OCI-LY7 (cell line): ENCODE measurements at regions not wholly inside any gene's neighbourhood (a gene's known extent, or its start where the extent isn't known, plus 50 kb on each side); places are given as distances from the start of the nearest gene placed in this dataset.

Experiments used
- BruUV-seq: library from RNA; stranded (reverse); fragments of 400-500 nt; replicated peaks from 2 replicates; lab custom pipeline; 2021; lab: Mats Ljungman, UMichigan
- CTCF ChIA-PET: fragments of 300-600 bp; sonication (Branson Sonifier 250); formaldehyde crosslinking; loops from one replicate; lab custom pipeline; 2022; ENCODE audit warnings: antibody characterized with exemption; ENCODE audit not compliant: unreplicated experiment; lab: Charles Lee
- POLR2A ChIA-PET: fragments of 300-600 bp; sonication (Branson Sonifier 250); formaldehyde crosslinking; loops from one replicate; lab custom pipeline; 2022; ENCODE audit warnings: antibody characterized with exemption; lab: Charles Lee
- DNase-seq: peaks from one replicate; pipeline ENCODE4 v3.0.0-alpha.2; 2015; ENCODE audit warnings: low spot score
- H2AFZ ChIP-seq: fragments of 200-600 bp; sonication (generic), shearing (Covaris generic); 2 replicates; pipeline ENCODE4 v1.6.1; 2014; ENCODE audit warnings: mild to moderate bottlenecking, antibody characterized with exemption, low read length, moderate library complexity
- H3K27ac ChIP-seq: fragments of 200-600 bp; sonication (generic); 2 replicates; pipeline ENCODE4 v1.5.1; 2014; ENCODE audit warnings: mixed run types, low read depth, mild to moderate bottlenecking, moderate library complexity, low read length, inconsistent platforms; ENCODE audit not compliant: poor library complexity, severe bottlenecking
- H3K36me3 ChIP-seq: fragments of 200-600 bp; sonication (generic); 2 replicates; pipeline ENCODE4 v1.6.1; 2014; ENCODE audit warnings: mild to moderate bottlenecking, antibody characterized with exemption, low read length, moderate library complexity, mixed read lengths; ENCODE audit not compliant: insufficient read depth
- H3K4me1 ChIP-seq: fragments of 200-600 bp; sonication (generic); 2 replicates; pipeline ENCODE4 v1.5.1; 2014; ENCODE audit warnings: mild to moderate bottlenecking, low read length; ENCODE audit not compliant: insufficient read depth, poor library complexity, severe bottlenecking
- H3K4me2 ChIP-seq: fragments of 200-600 bp; sonication (generic); 2 replicates; pipeline ENCODE4 v1.6.1; 2014; ENCODE audit warnings: mild to moderate bottlenecking, low read length
- H3K4me3 ChIP-seq: fragments of 200-600 bp; sonication (generic); 2 replicates; pipeline ENCODE4 v1.5.1; 2014; ENCODE audit warnings: mild to moderate bottlenecking, low read depth, low read length; ENCODE audit not compliant: poor library complexity, severe bottlenecking
- H3K79me2 ChIP-seq: fragments of 200-600 bp; sonication (generic); 2 replicates; pipeline ENCODE4 v1.6.1; 2016; ENCODE audit warnings: low read depth, mild to moderate bottlenecking, low read length, moderate library complexity, mixed read lengths; ENCODE audit not compliant: insufficient read depth
- H3K9me2 ChIP-seq: fragments of 200-600 bp; sonication (generic); 2 replicates; pipeline ENCODE4 v1.6.1; 2016; ENCODE audit warnings: mild to moderate bottlenecking, low read length, mixed read lengths; ENCODE audit not compliant: insufficient read depth
- H3K9me3 ChIP-seq: fragments of 200-600 bp; sonication (generic); 2 replicates; pipeline ENCODE4 v1.6.1; 2014; ENCODE audit warnings: mild to moderate bottlenecking, mixed run types, low read length, mixed read lengths
- H4K20me1 ChIP-seq: fragments of 200-600 bp; sonication (generic); 2 replicates; pipeline ENCODE4 v1.6.1; 2014; ENCODE audit warnings: mild to moderate bottlenecking, antibody characterized with exemption, low read length, moderate library complexity, mixed read lengths; ENCODE audit not compliant: insufficient read depth
- CTCF ChIP-seq: fragments of 200-600 bp; sonication (generic); conservative IDR thresholded peaks from 2 replicates; pipeline ENCODE4 v1.5.1; 2014; ENCODE audit warnings: mild to moderate bottlenecking, antibody characterized with exemption, low read length, moderate library complexity, mixed read lengths
- EZH2phosphoT487 ChIP-seq: fragments of 200-600 bp; sonication (generic); IDR thresholded peaks from 2 replicates; pipeline ENCODE4 v1.6.1; 2018; ENCODE audit warnings: low read depth, borderline replicate concordance, mild to moderate bottlenecking, mixed run types, antibody characterized with exemption, low read length, moderate library complexity, mixed read lengths
- intact Hi-C: fragments of 100-400 bp; cut with micrococcal nuclease; formaldehyde crosslinking; loops from one replicate; pipeline ENCODE4 v1.10.0; 2022; ENCODE audit not compliant: unreplicated experiment

DNA sequence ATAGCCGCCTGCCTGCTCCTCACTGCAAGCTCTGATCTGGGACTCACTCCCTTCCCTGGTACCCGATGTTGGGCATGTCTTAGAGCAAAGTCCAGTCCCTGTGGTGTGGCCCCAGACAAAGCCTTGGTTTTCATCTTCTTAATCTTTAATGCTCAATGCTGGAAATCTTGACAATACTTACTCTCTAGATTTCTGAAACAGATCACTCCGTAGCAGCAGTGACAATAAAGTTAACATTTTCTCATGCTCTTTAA lies 260.2 kb upstream of the IRX2 start:
- no TSS peak for BruUV-seq
- H3K4me2 ChIP-seq, result no peak overlapping the region
- no peaks in the 10 kb centered on the region for H4K20me1 ChIP-seq
- H3K4me1 ChIP-seq, result no peaks in the 10 kb centered on the region
- H3K27ac ChIP-seq, result no peak overlapping the region
- no peaks in the 10 kb centered on the region for H3K9me2 ChIP-seq
- no peak for DNase-seq
- H3K79me2 ChIP-seq, result no peaks in the 10 kb centered on the region
- CTCF ChIA-PET, result no interaction called here
- no peak overlapping the region for H2AFZ ChIP-seq
- POLR2A ChIA-PET, result interaction anchor here (1.1 kb wide), 1 partner anchor 17 kb away, joined by 3 read pairs; no protein-coding TSS in a partner anchor
- H3K4me3 ChIP-seq, result no peak overlapping the region
- intact Hi-C loops, result no loop called here
- no peaks in the 10 kb centered on the region for H3K9me3 ChIP-seq
- TF ChIP-seq EZH2phosphoT487 (no peak), CTCF (no peak)
- H3K36me3 ChIP-seq, result no peaks in the 10 kb centered on the region

DNA sequence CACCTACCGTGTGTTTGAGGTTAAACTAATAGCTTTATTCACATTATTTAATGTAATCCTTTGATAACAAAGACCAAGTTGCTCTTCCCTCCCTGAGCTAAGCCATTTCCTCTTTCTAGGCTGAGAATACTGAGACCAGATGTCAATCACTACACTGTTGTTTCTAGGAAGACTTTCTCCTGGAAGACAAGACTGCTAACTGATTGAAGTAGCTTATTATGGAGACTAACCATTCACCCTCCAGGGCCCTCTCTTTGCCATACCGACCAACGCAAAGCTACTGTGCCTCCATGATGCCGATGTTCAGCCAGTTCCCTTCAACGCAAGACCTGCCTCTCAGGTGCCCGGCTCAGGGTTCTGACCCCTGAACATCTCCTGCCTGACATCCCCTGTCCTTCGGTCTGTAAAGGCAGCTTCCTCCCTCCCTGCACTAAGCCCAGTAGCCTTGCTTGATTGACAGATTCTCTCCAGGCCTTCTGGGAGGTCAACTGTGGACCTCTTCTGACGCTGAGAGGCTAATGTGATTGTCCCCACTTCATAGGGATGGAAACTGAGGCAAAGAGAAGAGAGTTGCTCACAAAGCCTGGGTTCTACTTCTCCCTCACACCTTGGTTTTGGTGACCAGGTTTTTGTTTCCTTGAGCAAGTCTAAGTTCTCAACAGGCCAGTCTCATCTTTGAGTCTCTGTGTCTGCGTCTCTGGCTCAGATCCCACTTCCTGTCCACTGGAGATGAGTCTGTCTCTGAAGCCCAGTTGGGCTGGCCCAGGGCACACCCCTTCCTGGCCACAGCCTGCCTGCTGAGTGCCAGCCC lies 259.7 kb upstream of the IRX2 start:
- no TSS peak for BruUV-seq
- intact Hi-C loops, result no loop called here
- Histone ChIP-seq H3K4me3 (no peak overlapping the region), H3K27ac (no peak overlapping the region), H2AFZ (no peak overlapping the region), H3K4me2 (no peak overlapping the region), H4K20me1 (no peaks in the 10 kb centered on the region), H3K9me2 (no peaks in the 10 kb centered on the region), H3K79me2 (no peaks in the 10 kb centered on the region), H3K9me3 (no peaks in the 10 kb centered on the region), H3K36me3 (no peaks in the 10 kb centered on the region), H3K4me1 (no peaks in the 10 kb centered on the region)
- CTCF ChIA-PET, result no interaction called here
- no peak for DNase-seq
- POLR2A ChIA-PET, result interaction anchor here (1.1 kb wide), 1 partner anchor 16 kb away, joined by 3 read pairs; no protein-coding TSS in a partner anchor
- TF ChIP-seq CTCF (no peak), EZH2phosphoT487 (no peak)

- no peaks in the 10 kb centered on the region for H3K36me3 ChIP-seq
- no peak for DNase-seq
- H3K4me3 ChIP-seq, result no peak overlapping the region
- H3K27ac ChIP-seq, result no peak overlapping the region
- no peaks in the 10 kb centered on the region for H3K4me1 ChIP-seq
- H3K9me3 ChIP-seq, result no peaks in the 10 kb centered on the region
- H3K9me2 ChIP-seq, result no peaks in the 10 kb centered on the region
- H3K4me2 ChIP-seq, result no peak overlapping the region
- H3K79me2 ChIP-seq, result no peaks in the 10 kb centered on the region
- intact Hi-C loops, result no loop called here
- H4K20me1 ChIP-seq, result no peaks in the 10 kb centered on the region
- BruUV-seq, result no TSS peak
- no peak for TF ChIP-seq EZH2phosphoT487
- TF ChIP-seq CTCF, result no peak
- no peak overlapping the region for H2AFZ ChIP-seq
- ChIA-PET CTCF (no interaction called here), POLR2A (no interaction called here)
Observed at GRCh38 chr5:3010301-3010952, 258.9 kb upstream of the IRX2 start.
